OCI-LY1 (cell line): ENCODE measurements at regions not wholly inside any gene's neighbourhood (a gene's known extent, or its start where the extent isn't known, plus 50 kb on each side); places are given as distances from the start of the nearest gene placed in this dataset.

Experiments
- EZH2 ChIP-seq: fragments of 200-600 bp; sonication (generic), shearing (Covaris generic); IDR thresholded peaks from 2 replicates; pipeline ENCODE4 v1.8.0; 2017; ENCODE audit warnings: borderline replicate concordance, mixed run types, mild to moderate bottlenecking, antibody characterized with exemption, low read length, moderate library complexity, mixed read lengths
- TF ChIP-seq, protein P1 (sequence below): fragments of 200-600 bp; sonication (generic), shearing (Covaris generic); IDR thresholded peaks from 2 replicates; pipeline ENCODE4 v1.5.1; 2017; ENCODE audit warnings: mild to moderate bottlenecking, antibody characterized with exemption, low read length, moderate library complexity, mixed read lengths

DNA sequence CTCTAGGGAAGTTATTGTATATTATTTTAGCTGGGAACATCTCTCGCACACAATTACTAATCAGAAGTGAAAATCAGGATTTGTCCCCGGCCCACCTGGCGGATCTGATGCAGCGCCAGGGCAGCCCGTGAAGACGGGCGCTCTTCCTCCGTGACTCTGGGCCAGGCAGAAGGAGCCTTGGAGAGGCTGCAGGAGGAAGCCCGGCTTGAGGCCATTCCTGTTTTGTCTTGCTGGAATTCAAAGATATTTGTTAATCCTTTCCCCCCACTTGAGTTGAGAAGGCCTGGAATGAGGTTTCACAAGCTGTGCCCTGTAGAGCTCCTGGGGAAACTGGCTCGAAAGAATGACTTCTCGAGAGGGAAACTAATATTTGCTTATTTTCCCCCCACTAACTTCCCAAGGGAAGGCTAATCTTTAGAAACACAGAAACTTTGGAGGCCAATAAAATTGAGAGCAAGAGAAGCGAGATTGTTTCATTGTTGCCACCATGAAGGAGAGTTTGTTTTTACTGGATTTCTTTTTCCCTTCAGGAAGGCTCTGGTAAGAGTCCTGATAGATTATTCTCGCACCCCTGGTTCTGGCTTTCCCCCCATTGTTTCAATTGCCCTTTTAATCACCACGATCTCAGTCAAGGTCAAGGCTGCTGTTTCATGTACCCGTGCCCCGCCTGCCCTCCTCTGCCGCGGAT, 92.8 kb upstream of the SEPTIN5 start:
- TF ChIP-seq, protein P1, sequence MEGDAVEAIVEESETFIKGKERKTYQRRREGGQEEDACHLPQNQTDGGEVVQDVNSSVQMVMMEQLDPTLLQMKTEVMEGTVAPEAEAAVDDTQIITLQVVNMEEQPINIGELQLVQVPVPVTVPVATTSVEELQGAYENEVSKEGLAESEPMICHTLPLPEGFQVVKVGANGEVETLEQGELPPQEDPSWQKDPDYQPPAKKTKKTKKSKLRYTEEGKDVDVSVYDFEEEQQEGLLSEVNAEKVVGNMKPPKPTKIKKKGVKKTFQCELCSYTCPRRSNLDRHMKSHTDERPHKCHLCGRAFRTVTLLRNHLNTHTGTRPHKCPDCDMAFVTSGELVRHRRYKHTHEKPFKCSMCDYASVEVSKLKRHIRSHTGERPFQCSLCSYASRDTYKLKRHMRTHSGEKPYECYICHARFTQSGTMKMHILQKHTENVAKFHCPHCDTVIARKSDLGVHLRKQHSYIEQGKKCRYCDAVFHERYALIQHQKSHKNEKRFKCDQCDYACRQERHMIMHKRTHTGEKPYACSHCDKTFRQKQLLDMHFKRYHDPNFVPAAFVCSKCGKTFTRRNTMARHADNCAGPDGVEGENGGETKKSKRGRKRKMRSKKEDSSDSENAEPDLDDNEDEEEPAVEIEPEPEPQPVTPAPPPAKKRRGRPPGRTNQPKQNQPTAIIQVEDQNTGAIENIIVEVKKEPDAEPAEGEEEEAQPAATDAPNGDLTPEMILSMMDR = no peak
- no peak for TF ChIP-seq EZH2
